Stimulated activated CD8-positive, alpha-beta memory T cell treated with anti-CD3 and anti-CD28 coated beads, Interleukin-7, amount 100 ng/mL, for 24 hours (primary cell): ENCODE measurements at regions not wholly inside any gene's neighbourhood (a gene's known extent, or its start where the extent isn't known, plus 50 kb on each side); places are given as distances from the start of the nearest gene placed in this dataset.
"Not testable (repeated sequence)": the region's sequence is repeated elsewhere in the genome, so short reads cannot be mapped to it uniquely, and the experiment has no call there.

Experiments
- DNase-seq: peaks from one replicate; pipeline ENCODE4 v3.0.0-alpha.2; 2020; ENCODE audit warnings: low read depth

DNA sequence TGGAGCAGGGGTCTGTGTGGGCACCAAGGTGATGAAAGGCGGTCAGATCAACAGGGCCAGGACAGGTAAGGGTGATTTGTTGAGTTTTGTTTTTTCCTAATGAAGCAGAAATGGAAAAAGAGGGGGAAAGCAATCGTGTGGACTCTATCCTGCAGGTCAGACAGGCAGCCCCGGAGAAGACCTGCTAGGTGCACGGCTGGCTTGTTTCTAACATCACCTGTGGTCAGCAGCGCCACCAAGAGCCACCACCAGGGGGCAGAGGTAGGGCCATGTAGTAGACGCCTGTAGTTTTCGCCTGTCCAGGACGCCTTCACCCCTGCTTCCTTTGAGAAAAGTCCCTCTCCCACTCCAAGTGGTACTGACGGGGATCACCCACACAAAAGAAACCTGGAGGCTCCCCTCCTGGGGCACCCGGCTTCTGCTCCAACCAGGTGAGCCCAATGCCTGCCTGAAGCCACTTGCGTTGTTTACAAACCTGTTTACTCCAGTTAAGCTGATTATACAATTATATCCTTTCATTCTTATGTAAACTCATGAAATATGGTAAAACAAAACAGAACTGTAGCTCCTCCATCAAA lies 54.2 kb upstream of the SEC14L1 start:
- peak; percentile 84 for DNase-seq

- no peak for DNase-seq
Observed at GRCh38 chr17:77087650-77088454, 52.9 kb upstream of the SEC14L1 start.

DNA sequence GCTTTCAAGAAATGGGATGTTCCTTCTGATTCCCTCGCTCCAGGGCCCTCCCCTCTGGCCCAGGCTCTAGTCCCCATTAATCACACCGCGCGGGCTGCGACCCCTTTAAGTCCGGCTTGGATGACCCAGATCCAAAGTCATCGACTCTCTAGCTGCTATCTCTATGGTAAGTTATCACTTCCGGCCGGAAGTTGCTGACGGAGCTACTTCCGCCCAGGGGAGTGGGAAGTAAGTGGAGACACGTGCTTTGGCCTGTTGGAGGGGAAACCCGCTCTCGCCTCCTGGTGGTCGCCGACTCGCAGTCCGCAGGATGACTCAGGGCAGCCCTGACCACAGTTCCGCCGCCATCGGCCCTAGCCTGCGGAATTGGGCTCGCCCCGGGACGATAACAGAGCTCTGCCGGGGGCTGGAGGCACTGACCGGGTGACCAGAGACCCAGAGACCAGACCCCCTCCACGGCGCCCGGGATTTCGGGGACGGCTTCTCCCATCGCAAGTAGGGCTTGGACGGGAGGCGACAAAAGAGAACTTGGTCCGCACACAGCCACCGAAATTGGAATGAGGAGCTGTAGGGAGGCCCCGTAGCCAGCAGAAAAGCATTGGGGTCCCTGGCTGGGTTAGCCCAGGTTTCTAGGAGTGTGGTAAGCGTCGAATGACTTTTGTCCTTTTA lies 52.2 kb upstream of the SEC14L1 start:
- peak; percentile 81 for DNase-seq

DNA sequence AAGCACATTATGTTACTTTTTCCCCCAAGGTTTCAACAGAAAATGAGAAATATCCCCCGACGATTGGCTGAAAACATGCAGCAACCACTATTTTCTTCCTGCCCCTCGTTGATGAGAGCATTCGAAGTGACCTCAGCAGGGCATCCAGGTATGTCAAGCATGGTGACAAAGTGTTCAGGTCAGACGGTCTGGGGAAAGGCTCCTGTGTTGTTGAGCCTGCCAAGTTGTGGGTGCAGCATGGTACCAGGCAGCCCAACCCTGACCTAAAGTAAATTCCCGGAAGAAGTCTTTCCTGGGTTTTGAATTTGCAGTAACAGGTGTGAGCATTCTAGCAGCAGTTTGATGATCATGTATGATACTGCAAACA lies 51.7 kb upstream of the SEC14L1 start:
- DNase-seq, result no peak

DNA sequence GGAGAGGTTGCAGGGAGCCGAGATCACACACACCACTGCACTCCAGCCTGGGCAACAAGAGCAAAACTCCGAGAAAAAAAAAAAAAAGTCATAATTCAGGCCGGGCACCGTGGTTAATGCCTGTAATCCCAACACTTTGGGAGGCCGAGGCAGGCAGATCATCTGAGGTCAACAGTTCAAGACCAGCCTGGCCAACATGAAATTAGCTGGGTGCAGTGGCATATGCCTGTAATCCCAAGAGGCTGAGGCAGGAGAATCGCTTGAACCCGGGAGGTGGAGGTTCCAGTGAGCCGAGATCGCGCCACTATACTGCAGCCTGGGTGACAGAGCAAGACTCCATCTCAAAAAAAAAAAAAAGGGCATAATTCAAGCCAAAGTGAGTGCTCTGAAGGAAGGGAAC lies 50.8 kb upstream of the SEC14L1 start:
- not testable (repeated sequence) for DNase-seq

GRCh38 chr17:77090476-77090875 lies 50.3 kb upstream of the SEC14L1 start:
- DNase-seq, result no peak
